Subcutaneous abdominal adipose tissue (tissue), 5 donors: ENCODE measurements at regions not wholly inside any gene's neighbourhood (a gene's known extent, or its start where the extent isn't known, plus 50 kb on each side); places are given as distances from the start of the nearest gene placed in this dataset.

Experiments used
- H3K27ac ChIP-seq: one replicate; pipeline ENCODE4 v1.7.0; 2013; ENCODE audit warnings: low read depth, mild to moderate bottlenecking, inconsistent platforms, low read length, moderate library complexity
- H3K27me3 ChIP-seq, 5 donors: one replicate each; pipeline ENCODE4 v1.7.0; 2013; ENCODE audit warnings: low read length in 5 of 5, inconsistent platforms in 1 of 5; ENCODE audit not compliant: control insufficient read depth in 5 of 5, insufficient read depth in 4 of 5
- H3K36me3 ChIP-seq, 5 donors: one replicate each; pipeline ENCODE4 v1.7.0; 2013; ENCODE audit warnings: low read length in 5 of 5; ENCODE audit not compliant: control insufficient read depth in 5 of 5, insufficient read depth in 5 of 5
- H3K4me1 ChIP-seq, 5 donors: one replicate each; pipeline ENCODE4 v1.7.0; 2013; ENCODE audit warnings: low read length in 5 of 5, mild to moderate bottlenecking in 3 of 5, moderate library complexity in 1 of 5; ENCODE audit not compliant: control insufficient read depth in 5 of 5, insufficient read depth in 5 of 5
- H3K4me3 ChIP-seq, 5 donors: one replicate each; pipeline ENCODE4 v1.7.0; 2013; ENCODE audit warnings: low read length in 5 of 5, low read depth in 1 of 5
- H3K9ac ChIP-seq, 5 donors: one replicate each; pipeline ENCODE4 v1.7.0; 2013; ENCODE audit warnings: low read length in 5 of 5, mild to moderate bottlenecking in 4 of 5, moderate library complexity in 3 of 5
- H3K9me3 ChIP-seq, 5 donors: one replicate each; pipeline ENCODE4 v1.7.0; 2013; ENCODE audit warnings: low read length in 5 of 5; ENCODE audit not compliant: control insufficient read depth in 5 of 5
- donor health status: healthy.
- donor health status: healthy.
- donor health status: healthy.
- donor health status: healthy.
- donor health status: healthy.

DNA sequence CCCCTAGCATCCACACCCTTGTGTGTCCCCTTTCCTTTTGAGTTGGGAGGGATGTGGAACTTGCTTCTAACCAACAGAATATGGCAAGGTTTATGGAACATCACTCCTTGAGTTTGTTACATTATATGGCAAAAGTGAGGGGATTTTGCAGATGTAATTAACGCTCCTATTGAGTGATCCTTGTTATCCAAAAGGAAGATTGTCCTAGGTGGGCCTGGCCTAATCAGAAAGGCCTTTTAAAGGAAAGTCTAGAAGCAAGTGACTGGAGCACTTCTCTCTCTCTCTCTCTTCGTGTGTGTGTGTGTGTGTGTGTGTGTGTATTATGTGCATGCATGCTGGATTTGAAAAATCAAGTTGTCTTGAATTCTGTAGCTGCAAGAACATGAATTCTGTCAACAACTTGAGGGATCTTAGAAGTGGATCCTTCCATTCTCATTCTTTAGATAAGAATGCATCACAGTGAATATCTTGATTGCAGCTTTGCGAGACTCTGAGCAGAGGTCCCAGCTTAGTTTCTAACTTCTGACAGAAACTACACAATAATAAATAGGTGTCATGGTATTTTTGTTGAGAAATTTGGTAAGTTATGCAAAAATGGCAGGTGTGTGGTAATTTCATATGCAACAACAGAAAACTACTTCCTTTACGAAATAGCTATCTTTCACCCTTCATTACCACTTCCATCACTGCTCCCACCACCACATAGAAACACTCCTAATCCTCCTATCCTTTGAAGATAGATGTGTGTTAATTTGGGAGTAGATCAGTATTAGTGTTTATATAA is 360.9 kb upstream of the CBLB start:
- H3K4me3 ChIP-seq = no peak overlapping the region
- no peak overlapping the region for H3K9ac ChIP-seq
- H3K9me3 ChIP-seq = no peaks in the 10 kb centered on the region
- H3K4me1 ChIP-seq = no peaks in the 10 kb centered on the region
- no peaks in the 10 kb centered on the region for H3K27me3 ChIP-seq
- H3K27ac ChIP-seq = no peak overlapping the region
- H3K36me3 ChIP-seq = no peaks in the 10 kb centered on the region

DNA sequence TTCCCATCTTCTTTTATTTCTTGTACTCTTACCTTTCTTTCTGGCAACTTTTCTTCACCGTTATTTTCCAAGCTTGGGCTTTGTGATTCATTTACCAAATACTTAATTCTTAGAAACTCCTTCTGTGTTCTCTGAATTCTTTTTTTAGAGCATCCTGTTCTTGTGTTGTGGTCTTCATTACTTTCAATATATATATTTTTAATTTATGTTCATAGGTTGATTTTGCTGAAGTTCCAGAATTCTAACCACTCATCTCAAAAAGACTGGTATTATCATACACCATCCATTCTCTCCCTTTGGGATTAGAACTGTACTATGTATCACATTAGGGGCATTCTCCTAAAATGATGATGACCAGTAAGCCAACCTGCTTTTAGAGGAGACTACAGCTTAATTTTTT is 362.3 kb upstream of the CBLB start:
- Histone ChIP-seq H3K36me3 (no peaks in the 10 kb centered on the region), H3K27me3 (no peaks in the 10 kb centered on the region), H3K4me1 (no peaks in the 10 kb centered on the region), H3K27ac (no peak overlapping the region), H3K4me3 (no peak overlapping the region), H3K9ac (no peak overlapping the region), H3K9me3 (no peaks in the 10 kb centered on the region)

DNA sequence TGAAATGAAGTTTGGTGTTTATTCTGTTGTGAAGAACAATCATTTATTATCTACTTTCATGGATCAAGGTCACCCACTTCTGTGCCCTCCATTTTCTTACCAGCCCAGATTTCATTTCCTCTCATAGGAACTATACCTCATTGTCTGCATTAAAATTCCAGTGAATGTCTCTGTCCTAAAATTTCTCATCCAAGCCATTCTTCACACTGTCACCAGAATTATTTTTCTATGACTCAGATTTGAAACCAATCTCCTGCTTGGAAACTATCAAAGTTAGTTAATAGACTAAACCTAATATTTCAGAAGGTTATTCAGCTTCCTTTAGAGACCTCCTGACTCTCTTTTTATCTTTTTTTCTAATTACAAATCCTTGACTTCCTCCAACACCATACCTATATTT is 364.1 kb upstream of the CBLB start:
- H3K27me3 ChIP-seq = no peaks in the 10 kb centered on the region
- H3K4me1 ChIP-seq = no peaks in the 10 kb centered on the region
- H3K9ac ChIP-seq = no peak overlapping the region
- peaks cover 0 to 3% (median 0%) of the 10 kb centered on the region in 5 donors for H3K9me3 ChIP-seq
- no peak overlapping the region for H3K27ac ChIP-seq
- no peak overlapping the region for H3K4me3 ChIP-seq
- H3K36me3 ChIP-seq = no peaks in the 10 kb centered on the region

DNA sequence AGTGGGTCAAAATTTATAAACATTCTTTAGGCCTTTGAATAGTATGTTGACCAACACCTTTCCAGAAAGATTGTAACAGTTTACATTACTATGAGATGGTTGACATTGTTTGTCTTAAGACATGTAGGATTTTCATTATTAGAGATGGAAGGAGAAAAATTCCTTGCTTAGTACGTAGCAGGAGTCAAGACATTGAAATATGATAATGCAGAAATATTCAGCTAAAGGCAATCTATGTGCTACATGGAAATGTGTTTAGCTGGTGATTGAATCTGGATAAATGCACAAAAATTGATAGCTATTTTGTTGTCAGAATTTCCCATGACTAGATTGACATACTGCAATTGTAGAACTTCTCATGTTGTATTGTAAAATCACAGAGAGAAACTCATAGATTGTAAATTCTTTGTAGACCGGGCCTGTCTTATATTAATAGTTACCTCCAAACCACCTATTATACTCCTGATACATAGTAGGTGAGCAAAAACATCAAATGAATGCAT is 370.4 kb upstream of the CBLB start:
- no peak overlapping the region for H3K4me3 ChIP-seq
- H3K4me1 ChIP-seq = no peaks in the 10 kb centered on the region
- no peaks in the 10 kb centered on the region for H3K36me3 ChIP-seq
- no peak overlapping the region for H3K9ac ChIP-seq
- H3K27me3 ChIP-seq = no peaks in the 10 kb centered on the region
- peaks cover 0 to 3% (median 0%) of the 10 kb centered on the region in 5 donors for H3K9me3 ChIP-seq
- H3K27ac ChIP-seq = no peak overlapping the region

DNA sequence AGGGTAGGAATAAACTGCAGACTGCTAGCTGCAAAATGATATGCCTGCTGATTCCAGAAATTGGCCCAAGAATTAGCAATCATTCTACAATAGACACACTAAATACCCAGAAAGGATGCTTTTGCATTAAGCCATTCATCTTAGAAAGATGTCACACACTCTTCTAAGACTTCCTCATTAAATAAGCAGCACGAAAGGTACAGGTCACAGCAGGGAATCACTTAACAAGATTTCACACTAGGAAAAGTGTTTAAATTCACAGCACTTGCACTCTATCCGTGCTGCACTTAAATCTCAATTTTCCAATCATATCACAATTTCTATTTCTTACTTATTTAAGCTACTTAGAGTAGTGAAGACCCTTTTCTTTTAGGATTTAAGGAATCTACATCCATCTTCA is 372.8 kb upstream of the CBLB start:
- Histone ChIP-seq H3K36me3 (no peaks in the 10 kb centered on the region), H3K9ac (no peak overlapping the region), H3K27me3 (no peaks in the 10 kb centered on the region), H3K27ac (no peak overlapping the region), H3K4me1 (no peaks in the 10 kb centered on the region), H3K4me3 (no peak overlapping the region), H3K9me3 (no peaks in the 10 kb centered on the region)

DNA sequence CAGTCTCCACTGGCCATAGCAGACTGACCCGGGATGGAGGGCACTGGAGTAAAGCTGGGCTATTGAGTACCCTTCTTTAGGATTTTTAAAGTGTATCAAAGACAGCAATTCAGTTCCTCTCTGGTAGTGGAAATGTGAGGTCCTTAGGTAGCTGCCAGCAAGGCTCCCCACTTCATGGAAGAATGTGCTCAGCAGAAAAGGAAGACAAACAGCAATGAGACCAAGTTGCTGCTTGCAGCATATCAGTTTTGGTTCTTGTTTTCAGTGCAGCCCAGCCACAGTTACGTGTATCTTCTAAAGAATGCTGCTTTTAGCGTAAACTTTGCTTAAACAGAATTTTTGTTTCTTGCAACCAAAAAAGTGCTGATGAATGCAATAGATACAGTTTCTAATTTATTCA is 374.0 kb upstream of the CBLB start:
- H3K27ac ChIP-seq = no peak overlapping the region
- H3K4me1 ChIP-seq = no peaks in the 10 kb centered on the region

DNA sequence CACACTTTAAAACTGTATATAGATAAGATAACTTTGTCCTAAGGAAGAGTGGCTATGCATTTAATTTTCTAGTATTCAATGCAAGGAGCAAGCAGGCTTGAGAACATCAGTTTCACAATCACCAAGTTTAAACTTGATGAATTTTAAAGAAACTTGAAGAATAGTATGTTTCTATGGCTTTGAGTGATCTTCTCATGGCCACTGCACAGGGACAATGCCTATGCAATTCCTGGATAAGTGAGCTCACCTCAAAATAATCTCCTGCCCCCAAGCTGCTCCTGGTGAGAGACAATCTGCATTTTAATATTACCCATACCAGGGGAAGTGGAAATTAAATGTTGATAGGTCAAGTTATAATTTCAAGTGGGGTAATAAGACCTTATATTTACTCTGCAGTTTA is 376.6 kb upstream of the CBLB start:
- Histone ChIP-seq H3K36me3 (no peaks in the 10 kb centered on the region), H3K4me3 (no peak overlapping the region), H3K9me3 (no peaks in the 10 kb centered on the region), H3K4me1 (peaks cover 0 to 3% (median 0%) of the 10 kb centered on the region in 5 donors), H3K27ac (no peak overlapping the region), H3K9ac (no peak overlapping the region), H3K27me3 (no peaks in the 10 kb centered on the region)

More for the DNA sequence above, 374.0 kb upstream of the CBLB start:
- Histone ChIP-seq H3K9me3 (no peaks in the 10 kb centered on the region), H3K27me3 (no peaks in the 10 kb centered on the region), H3K36me3 (no peaks in the 10 kb centered on the region), H3K9ac (no peak overlapping the region), H3K4me3 (no peak overlapping the region)

DNA sequence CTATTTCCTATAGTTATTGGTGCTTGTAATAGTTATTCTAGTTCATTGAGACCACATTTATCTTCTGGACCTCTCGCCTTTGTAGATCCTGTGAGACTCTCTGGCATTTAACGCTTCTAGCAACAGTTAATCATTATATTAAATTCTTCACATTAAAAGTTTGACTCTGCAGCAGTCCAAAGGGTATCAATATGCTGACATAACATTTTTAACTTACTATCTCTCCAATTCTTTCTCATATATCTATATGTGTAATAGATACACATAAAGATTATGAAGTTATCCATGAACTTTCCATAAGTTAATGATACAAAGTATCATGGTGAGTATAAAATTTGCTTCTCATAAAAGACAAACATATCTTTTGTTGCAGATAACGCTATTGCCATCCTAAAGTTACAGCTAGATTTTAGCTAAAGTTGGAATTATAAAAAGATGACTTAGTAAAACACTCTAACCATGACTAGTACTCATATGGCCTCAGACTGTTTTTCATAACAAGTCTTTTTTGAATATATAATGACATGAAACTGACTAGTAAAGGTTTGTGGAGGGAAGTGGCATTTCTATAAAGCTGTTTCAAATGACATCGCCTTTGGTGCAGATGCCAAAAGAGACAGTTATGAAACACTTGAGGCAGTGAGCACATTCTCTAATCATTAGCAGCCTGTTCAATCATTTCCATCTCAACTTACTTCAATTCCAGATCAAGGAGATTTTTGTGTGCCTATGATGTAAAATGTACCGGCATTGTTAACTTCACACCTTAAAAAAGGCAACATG is 379.3 kb upstream of the CBLB start:
- Histone ChIP-seq H3K4me1 (peaks cover 0 to 3% (median 0%) of the 10 kb centered on the region in 5 donors), H3K27me3 (no peaks in the 10 kb centered on the region), H3K9ac (no peak overlapping the region), H3K27ac (no peak overlapping the region), H3K36me3 (no peaks in the 10 kb centered on the region), H3K4me3 (no peak overlapping the region), H3K9me3 (peaks cover 0 to 8% (median 3%) of the 10 kb centered on the region in 5 donors)

DNA sequence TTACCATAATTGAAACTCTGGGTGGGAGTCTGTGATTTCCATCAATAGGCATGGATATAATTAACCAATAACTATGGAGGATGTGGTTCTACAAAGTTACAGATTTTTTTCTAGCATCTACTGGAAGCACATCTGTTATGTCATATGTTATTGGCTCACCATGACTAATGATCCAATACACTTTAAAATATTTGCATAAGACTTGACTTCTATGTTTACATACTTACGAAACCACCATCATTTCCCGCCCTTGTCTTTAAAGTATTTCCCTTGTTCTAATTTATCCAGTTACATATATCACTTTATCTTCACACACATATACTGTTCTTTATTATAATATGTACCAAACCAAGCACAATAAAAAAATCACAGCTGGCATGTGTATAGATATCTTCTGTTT is 380.3 kb upstream of the CBLB start:
- Histone ChIP-seq H3K36me3 (no peaks in the 10 kb centered on the region), H3K4me1 (peaks cover 0 to 3% (median 0%) of the 10 kb centered on the region in 5 donors), H3K27me3 (no peaks in the 10 kb centered on the region), H3K27ac (no peak overlapping the region), H3K4me3 (no peak overlapping the region), H3K9me3 (peaks cover 0 to 8% (median 3%) of the 10 kb centered on the region in 5 donors), H3K9ac (no peak overlapping the region)

DNA sequence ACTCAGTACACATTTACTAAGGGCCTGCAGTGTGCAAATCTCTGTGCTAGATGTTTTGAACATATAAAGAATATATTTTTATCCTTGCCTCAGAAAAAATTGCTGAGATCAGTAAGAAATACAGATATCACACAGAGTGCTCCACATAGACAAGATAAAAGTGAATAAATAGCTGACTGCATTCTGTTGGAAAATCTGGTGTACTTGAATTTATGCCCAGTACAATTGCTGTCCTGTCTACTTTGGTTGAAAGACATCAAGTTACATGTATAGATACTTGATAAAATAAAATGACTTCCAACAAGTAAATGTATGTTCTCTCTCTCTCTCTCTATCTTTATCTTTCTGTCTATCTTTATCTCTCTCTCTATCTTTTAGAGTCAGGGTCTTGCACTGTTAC is 381.2 kb upstream of the CBLB start:
- peaks cover 0 to 3% (median 0%) of the 10 kb centered on the region in 5 donors for H3K4me1 ChIP-seq
- H3K27ac ChIP-seq = no peak overlapping the region
- no peak overlapping the region for H3K9ac ChIP-seq
- no peaks in the 10 kb centered on the region for H3K27me3 ChIP-seq
- peaks cover 0 to 8% (median 3%) of the 10 kb centered on the region in 5 donors for H3K9me3 ChIP-seq
- no peaks in the 10 kb centered on the region for H3K36me3 ChIP-seq
- H3K4me3 ChIP-seq = no peak overlapping the region
